Vagina (tissue), 2 donors: ENCODE measurements at regions not wholly inside any gene's neighbourhood (a gene's known extent, or its start where the extent isn't known, plus 50 kb on each side); places are given as distances from the start of the nearest gene placed in this dataset.

ENCODE experiments used
- DNase-seq, 2 donors: peaks; one replicate each; pipeline ENCODE4 v3.0.0-alpha.2; 2017; ENCODE audit errors: extremely low spot score in 2 of 2
- H3K27ac ChIP-seq: fragments of 200-600 bp; sonication (generic); one replicate; pipeline ENCODE4 v1.5.1; 2019
- H3K27me3 ChIP-seq: fragments of 200-600 bp; sonication (generic); one replicate; pipeline ENCODE4 v1.5.1; 2019
- H3K36me3 ChIP-seq, 2 donors: fragments of 200-600 bp; sonication (generic); one replicate each; pipeline ENCODE4 v1.5.1; 2017 to 2019
- H3K4me1 ChIP-seq: fragments of 200-600 bp; sonication (generic); one replicate; pipeline ENCODE4 v1.5.1; 2019
- H3K4me3 ChIP-seq, 2 donors: fragments of 200-600 bp; sonication (generic); 1 replicate in 1 of 2; 2 replicates in 1 of 2; pipeline ENCODE4 v1.5.1; 2016 to 2019
- H3K9me3 ChIP-seq: fragments of 200-600 bp; sonication (generic); one replicate; pipeline ENCODE4 v1.5.1; 2019
- CTCF ChIP-seq, 3 experiments: fragments of 450-650 bp in 2 of 3; fragments of 200-600 bp in 1 of 3; sonication (generic) in 1 of 3; IDR thresholded peaks; one replicate each; pipeline ENCODE4 v1.5.1; 2017 to 2019; ENCODE audit warnings: antibody characterized with exemption in 3 of 3, mild to moderate bottlenecking in 2 of 3, moderate library complexity in 2 of 3
- POLR2A ChIP-seq, 2 donors: fragments of 450-650 bp; IDR thresholded peaks; one replicate each; pipeline ENCODE4 v1.6.1; 2017; ENCODE audit warnings: antibody characterized with exemption in 2 of 2, mild to moderate bottlenecking in 2 of 2, moderate library complexity in 2 of 2
- POLR2AphosphoS5 ChIP-seq, 2 donors: sonication (generic); formaldehyde crosslinking; IDR thresholded peaks; one replicate each; pipeline ENCODE4 v1.9.0; 2017; ENCODE audit warnings: antibody characterized with exemption in 2 of 2, mild to moderate bottlenecking in 2 of 2, low read depth in 1 of 2; ENCODE audit not compliant: insufficient read depth in 1 of 2
- intact Hi-C: fragments of 100-400 bp; cut with DNase I; formaldehyde crosslinking; loops from one replicate; pipeline ENCODE4 v1.15.1; 2023

- Histone ChIP-seq H3K9me3 (no peaks in the 10 kb centered on the region), H3K36me3 (no peaks in the 10 kb centered on the region), H3K27me3 (no peaks in the 10 kb centered on the region), H3K4me3 (no peak overlapping the region), H3K27ac (no peak overlapping the region), H3K4me1 (no peaks in the 10 kb centered on the region)
- intact Hi-C loops: no loop called here
- no peak for DNase-seq
- TF ChIP-seq CTCF (IDR thresholded peaks at IDR 0.05) (no peak), POLR2A (IDR thresholded peaks at IDR 0.05) (no peak), POLR2AphosphoS5 (IDR thresholded peaks at IDR 0.05; ENCODE audit: insufficient read depth in 1 of 2, low read depth in 1 of 2) (no peak)
These were observed 286.7 kb downstream of the INHBA start for GRCh38 chr7:41416208-41416595.

GRCh38 chr7:41415471-41416207 lies 287.3 kb downstream of the INHBA start:
- Histone ChIP-seq H3K9me3 (no peaks in the 10 kb centered on the region), H3K36me3 (no peaks in the 10 kb centered on the region), H3K4me3 (no peak overlapping the region), H3K27me3 (no peaks in the 10 kb centered on the region), H3K27ac (no peak overlapping the region), H3K4me1 (no peaks in the 10 kb centered on the region)
- intact Hi-C loops: no loop called here
- TF ChIP-seq POLR2AphosphoS5 (IDR thresholded peaks at IDR 0.05; ENCODE audit: insufficient read depth in 1 of 2, low read depth in 1 of 2): no peak
- no peak for DNase-seq

- no peaks in the 10 kb centered on the region for H3K27me3 ChIP-seq
- DNase-seq: no peak
- H3K4me1 ChIP-seq: no peaks in the 10 kb centered on the region
- H3K9me3 ChIP-seq: no peaks in the 10 kb centered on the region
- no peaks in the 10 kb centered on the region for H3K36me3 ChIP-seq
- intact Hi-C loops: no loop called here
- H3K27ac ChIP-seq: no peak overlapping the region
- TF ChIP-seq POLR2AphosphoS5 (IDR thresholded peaks at IDR 0.05; ENCODE audit: insufficient read depth in 1 of 2, low read depth in 1 of 2): no peak
- no peak for TF ChIP-seq CTCF (IDR thresholded peaks at IDR 0.05)
- TF ChIP-seq POLR2A (IDR thresholded peaks at IDR 0.05): no peak
- no peak overlapping the region for H3K4me3 ChIP-seq
These were observed 287.8 kb downstream of the INHBA start for GRCh38 chr7:41415051-41415450.

GRCh38 chr7:41404375-41405074 lies 298.4 kb downstream of the INHBA start:
- intact Hi-C loops: no loop called here
- no peaks in the 10 kb centered on the region for H3K4me1 ChIP-seq
- no peaks in the 10 kb centered on the region for H3K27me3 ChIP-seq
- no peak overlapping the region for H3K27ac ChIP-seq
- DNase-seq: no peak
- no peak overlapping the region for H3K4me3 ChIP-seq
- no peaks in the 10 kb centered on the region for H3K36me3 ChIP-seq
- H3K9me3 ChIP-seq: no peaks in the 10 kb centered on the region
- no peak for TF ChIP-seq CTCF (IDR thresholded peaks at IDR 0.05)
- TF ChIP-seq POLR2A (IDR thresholded peaks at IDR 0.05): no peak
- TF ChIP-seq POLR2AphosphoS5 (IDR thresholded peaks at IDR 0.05; ENCODE audit: insufficient read depth in 1 of 2, low read depth in 1 of 2): no peak

GRCh38 chr7:41403291-41403690 lies 299.6 kb downstream of the INHBA start:
- H3K36me3 ChIP-seq: no peaks in the 10 kb centered on the region
- H3K9me3 ChIP-seq: no peaks in the 10 kb centered on the region
- intact Hi-C loops: no loop called here
- no peak for DNase-seq
- H3K4me3 ChIP-seq: no peak overlapping the region
- H3K4me1 ChIP-seq: no peaks in the 10 kb centered on the region
- TF ChIP-seq POLR2AphosphoS5 (IDR thresholded peaks at IDR 0.05; ENCODE audit: insufficient read depth in 1 of 2, low read depth in 1 of 2) (no peak), POLR2A (IDR thresholded peaks at IDR 0.05) (no peak), CTCF (IDR thresholded peaks at IDR 0.05) (no peak)
- no peak overlapping the region for H3K27ac ChIP-seq
- no peaks in the 10 kb centered on the region for H3K27me3 ChIP-seq
